ENCODE measurements at regions not wholly inside any gene's neighbourhood (a gene's known extent, or its start where the extent isn't known, plus 50 kb on each side); places are given as distances from the start of the nearest gene placed in this dataset.

DNA sequence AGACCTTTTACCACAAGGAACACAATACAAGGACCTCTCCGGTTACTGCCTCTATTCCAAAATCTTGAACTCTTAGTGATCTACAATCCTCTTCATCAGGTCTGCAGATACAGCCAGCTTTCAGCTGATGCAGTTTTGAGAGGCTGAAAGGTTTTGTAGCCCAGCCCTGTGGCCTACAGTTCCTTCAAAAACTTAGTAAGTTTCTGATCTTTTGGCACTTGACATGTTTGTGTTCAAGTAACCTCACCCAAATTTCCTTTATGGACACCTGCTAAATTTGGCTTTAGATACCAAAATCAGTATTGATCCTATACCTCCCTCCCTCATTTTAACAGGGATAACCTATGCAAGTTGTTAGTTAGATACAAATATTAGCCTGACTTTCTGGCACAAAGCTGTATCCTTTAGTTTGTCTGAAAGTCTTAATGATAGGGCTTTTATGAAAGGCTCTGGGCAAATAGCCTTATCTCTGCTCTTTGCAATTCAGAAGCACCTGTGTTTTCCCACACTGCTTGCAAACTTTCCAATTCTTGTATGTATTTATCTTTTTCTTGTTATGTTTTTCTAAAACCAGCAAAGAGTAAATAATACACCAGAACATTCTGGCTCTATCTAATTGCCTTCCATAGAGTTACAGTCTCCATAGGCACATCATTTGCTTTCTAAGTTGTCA lies 650.5 kb upstream of the KLHL29 start:
- H3K4me3 ChIP-seq (replicated peaks in 1 of 2; ENCODE audit: low read depth in 2 of 2, low read length in 2 of 2), result no peak overlapping the region
- DNase-seq (ENCODE audit: low read depth in 2 of 2), result no peak
- TF ChIP-seq, protein P1, sequence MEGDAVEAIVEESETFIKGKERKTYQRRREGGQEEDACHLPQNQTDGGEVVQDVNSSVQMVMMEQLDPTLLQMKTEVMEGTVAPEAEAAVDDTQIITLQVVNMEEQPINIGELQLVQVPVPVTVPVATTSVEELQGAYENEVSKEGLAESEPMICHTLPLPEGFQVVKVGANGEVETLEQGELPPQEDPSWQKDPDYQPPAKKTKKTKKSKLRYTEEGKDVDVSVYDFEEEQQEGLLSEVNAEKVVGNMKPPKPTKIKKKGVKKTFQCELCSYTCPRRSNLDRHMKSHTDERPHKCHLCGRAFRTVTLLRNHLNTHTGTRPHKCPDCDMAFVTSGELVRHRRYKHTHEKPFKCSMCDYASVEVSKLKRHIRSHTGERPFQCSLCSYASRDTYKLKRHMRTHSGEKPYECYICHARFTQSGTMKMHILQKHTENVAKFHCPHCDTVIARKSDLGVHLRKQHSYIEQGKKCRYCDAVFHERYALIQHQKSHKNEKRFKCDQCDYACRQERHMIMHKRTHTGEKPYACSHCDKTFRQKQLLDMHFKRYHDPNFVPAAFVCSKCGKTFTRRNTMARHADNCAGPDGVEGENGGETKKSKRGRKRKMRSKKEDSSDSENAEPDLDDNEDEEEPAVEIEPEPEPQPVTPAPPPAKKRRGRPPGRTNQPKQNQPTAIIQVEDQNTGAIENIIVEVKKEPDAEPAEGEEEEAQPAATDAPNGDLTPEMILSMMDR (IDR thresholded peaks at IDR 0.05; ENCODE audit: low read depth, low read length), result no peak

DNA sequence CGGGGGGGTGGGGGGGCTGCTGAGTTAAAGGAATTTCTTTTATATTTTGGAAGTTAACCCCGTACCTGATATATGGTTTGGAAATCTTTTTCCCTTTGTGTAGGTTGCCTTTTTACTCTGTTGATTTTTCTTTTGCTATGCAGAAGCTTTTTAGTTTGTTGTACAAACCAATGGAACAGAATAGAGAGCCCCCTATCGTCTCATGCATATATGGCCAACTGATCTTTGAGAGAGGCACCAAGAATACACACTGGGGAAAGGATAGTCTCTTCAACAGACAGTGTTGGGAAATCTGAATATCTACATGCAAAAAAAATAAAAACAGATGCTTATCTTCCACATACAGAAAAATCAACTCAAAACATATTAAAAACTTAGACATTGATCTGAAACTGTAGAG lies 647.8 kb upstream of the KLHL29 start:
- TF ChIP-seq, protein P1 (IDR thresholded peaks at IDR 0.05; ENCODE audit: low read depth, low read length), result no peak
- H3K4me3 ChIP-seq (replicated peaks in 1 of 2; ENCODE audit: low read depth in 2 of 2, low read length in 2 of 2), result no peak overlapping the region
- DNase-seq (ENCODE audit: low read depth in 2 of 2), result no peak

DNA sequence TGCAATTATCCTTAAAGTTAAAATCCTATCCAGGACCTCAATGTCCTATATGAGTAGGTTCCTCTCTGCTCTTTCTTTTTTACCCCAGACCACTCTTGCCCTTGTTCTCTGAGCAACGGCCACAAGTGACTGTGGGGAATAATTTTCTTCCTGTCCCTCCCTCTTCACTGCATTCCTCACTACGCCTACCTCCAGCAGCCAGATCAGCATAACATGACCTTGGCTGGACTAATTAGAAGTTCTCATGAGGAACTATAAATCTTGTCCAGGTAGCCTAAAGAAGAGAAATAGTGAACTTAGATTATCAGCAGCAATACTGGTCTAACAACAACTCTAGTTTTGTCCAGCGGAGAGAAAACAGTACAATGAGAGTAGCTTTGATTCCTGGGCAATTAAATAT lies 643.8 kb upstream of the KLHL29 start:
- no peak overlapping the region for H3K4me3 ChIP-seq (replicated peaks in 1 of 2; ENCODE audit: low read depth in 2 of 2, low read length in 2 of 2)
- no peak for DNase-seq (ENCODE audit: low read depth in 2 of 2)
- TF ChIP-seq, protein P1 (IDR thresholded peaks at IDR 0.05; ENCODE audit: low read depth, low read length), result no peak

DNA sequence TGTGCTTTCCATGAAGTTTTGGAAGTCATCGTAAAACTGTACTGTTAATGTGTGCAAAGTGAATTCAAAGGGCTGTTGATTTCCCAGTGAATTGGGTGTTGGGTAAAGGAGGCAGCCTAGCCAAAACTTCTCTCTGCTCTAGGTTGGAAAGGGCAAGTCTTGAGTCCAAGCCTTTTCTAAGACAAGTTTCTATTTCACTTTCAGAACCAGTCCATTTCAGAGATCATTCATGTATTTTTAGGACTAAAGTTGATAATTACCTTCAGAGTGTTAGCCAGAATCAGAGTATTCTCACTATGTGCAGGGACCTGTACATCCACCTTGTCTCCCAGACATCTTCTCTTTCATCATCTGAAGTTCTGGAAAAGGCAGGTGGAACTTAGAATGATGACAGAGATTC lies 636.1 kb upstream of the KLHL29 start:
- DNase-seq (ENCODE audit: low read depth in 2 of 2), result no peak
- H3K4me3 ChIP-seq (replicated peaks in 1 of 2; ENCODE audit: low read depth in 2 of 2, low read length in 2 of 2), result no peak overlapping the region
- TF ChIP-seq, protein P1 (IDR thresholded peaks at IDR 0.05; ENCODE audit: low read depth, low read length), result no peak

DNA sequence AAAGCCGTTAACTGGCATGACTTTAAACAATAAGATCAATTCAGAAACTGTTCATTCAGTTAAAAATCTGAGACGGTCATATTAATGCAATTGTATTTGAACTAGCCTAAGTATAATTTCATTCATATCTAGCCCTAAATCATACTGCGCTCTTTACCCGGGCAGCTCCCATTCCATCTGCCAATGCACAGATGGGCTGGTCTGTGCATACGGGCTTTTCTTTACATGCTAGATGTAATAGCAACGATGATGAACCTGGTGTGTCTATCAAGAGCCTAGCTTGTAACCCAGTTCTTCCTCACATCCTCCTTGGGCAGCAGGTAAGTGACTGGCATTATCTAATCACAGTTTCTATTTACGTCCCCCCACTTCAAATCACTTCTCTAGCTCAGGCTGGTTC lies 631.5 kb upstream of the KLHL29 start:
- TF ChIP-seq, protein P1 (IDR thresholded peaks at IDR 0.05; ENCODE audit: low read depth, low read length), result no peak
- no peak overlapping the region for H3K4me3 ChIP-seq (replicated peaks in 1 of 2; ENCODE audit: low read depth in 2 of 2, low read length in 2 of 2)
- no peak for DNase-seq (ENCODE audit: low read depth in 2 of 2)

DNA sequence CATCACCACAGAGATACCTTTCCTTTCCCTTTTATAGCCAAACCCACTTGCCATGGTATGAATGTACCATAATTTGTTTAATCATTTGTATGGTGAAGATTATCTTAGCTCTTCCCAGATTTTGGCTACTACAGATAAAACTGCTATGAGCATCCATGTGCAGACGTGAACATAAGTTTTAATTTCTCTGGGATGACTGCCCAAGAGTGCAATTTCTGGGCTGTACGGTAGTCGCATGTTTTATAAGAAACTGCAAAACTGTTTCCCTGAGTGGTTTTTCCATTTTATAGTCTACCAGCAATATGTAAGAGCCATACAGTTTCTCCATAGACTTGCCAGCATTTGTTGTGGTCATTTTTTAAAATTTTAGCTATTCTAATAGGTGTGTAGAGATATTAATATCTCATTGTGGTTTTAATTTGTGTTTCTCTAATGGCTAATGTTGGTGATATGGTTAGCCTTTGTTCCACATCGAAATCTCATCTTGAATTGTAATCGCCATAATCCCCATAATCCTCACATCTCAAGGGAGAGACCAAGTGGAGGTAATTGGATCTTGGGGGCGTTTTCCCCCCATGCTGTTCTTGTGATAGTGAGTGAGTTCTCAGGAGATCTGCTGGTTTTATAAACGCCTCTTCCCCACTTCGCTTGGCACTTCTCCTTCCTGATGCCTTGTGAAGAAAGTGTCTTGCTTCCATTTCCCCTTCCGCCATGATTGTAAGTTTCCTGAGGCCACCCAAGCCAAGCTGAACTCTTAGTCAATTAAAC lies 628.5 kb upstream of the KLHL29 start:
- TF ChIP-seq, protein P1 (IDR thresholded peaks at IDR 0.05; ENCODE audit: low read depth, low read length), result no peak
- DNase-seq (ENCODE audit: low read depth in 2 of 2), result no peak
- no peak overlapping the region for H3K4me3 ChIP-seq (replicated peaks in 1 of 2; ENCODE audit: low read depth in 2 of 2, low read length in 2 of 2)

Data from cardiac fibroblast (primary cell).